ENCODE measurements at regions not wholly inside any gene's neighbourhood (a gene's known extent, or its start where the extent isn't known, plus 50 kb on each side); places are given as distances from the start of the nearest gene placed in this dataset.

- TF ChIP-seq, protein P1, sequence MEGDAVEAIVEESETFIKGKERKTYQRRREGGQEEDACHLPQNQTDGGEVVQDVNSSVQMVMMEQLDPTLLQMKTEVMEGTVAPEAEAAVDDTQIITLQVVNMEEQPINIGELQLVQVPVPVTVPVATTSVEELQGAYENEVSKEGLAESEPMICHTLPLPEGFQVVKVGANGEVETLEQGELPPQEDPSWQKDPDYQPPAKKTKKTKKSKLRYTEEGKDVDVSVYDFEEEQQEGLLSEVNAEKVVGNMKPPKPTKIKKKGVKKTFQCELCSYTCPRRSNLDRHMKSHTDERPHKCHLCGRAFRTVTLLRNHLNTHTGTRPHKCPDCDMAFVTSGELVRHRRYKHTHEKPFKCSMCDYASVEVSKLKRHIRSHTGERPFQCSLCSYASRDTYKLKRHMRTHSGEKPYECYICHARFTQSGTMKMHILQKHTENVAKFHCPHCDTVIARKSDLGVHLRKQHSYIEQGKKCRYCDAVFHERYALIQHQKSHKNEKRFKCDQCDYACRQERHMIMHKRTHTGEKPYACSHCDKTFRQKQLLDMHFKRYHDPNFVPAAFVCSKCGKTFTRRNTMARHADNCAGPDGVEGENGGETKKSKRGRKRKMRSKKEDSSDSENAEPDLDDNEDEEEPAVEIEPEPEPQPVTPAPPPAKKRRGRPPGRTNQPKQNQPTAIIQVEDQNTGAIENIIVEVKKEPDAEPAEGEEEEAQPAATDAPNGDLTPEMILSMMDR (IDR thresholded peaks at IDR 0.05), result no peak
- no peak for TF ChIP-seq POLR2A (IDR thresholded peaks at IDR 0.05)
Measured at GRCh38 chr9:99490729-99491128, 268.6 kb downstream of the SEC61B start.

All from uterus (tissue), 2 donors.